ENCODE measurements at regions not wholly inside any gene's neighbourhood (a gene's known extent, or its start where the extent isn't known, plus 50 kb on each side); places are given as distances from the start of the nearest gene placed in this dataset.

- no peaks in the 10 kb centered on the region for H3K36me3 ChIP-seq
- no peak for DNase-seq
- intact Hi-C loops (cut with DNase I; ENCODE audit: low total_unique reads), result no loop called here
Measured at GRCh38 chr4:103892586-103892985, 172.8 kb upstream of the TACR3 start.

GRCh38 chr4:103887191-103887590 lies 167.4 kb upstream of the TACR3 start:
- Histone ChIP-seq H3K27me3 (no peaks in the 10 kb centered on the region), H3K4me3 (no peak overlapping the region), H3K36me3 (no peaks in the 10 kb centered on the region), H3K4me1 (no peaks in the 10 kb centered on the region), H3K27ac (no peak overlapping the region), H3K9me3 (no peaks in the 10 kb centered on the region)
- intact Hi-C loops (cut with DNase I; ENCODE audit: low total_unique reads), result no loop called here
- no peak for TF ChIP-seq CTCF (IDR thresholded peaks at IDR 0.05)
- no peak for DNase-seq

More at GRCh38 chr4:103892586-103892985, 172.8 kb upstream of the TACR3 start:
- no peak for TF ChIP-seq CTCF (IDR thresholded peaks at IDR 0.05)
- no peaks in the 10 kb centered on the region for H3K9me3 ChIP-seq
- no peak overlapping the region for H3K4me3 ChIP-seq
- no peaks in the 10 kb centered on the region for H3K4me1 ChIP-seq
- H3K27ac ChIP-seq, result no peak overlapping the region
- no peaks in the 10 kb centered on the region for H3K27me3 ChIP-seq

GRCh38 chr4:103885152-103885551 lies 165.4 kb upstream of the TACR3 start:
- H3K4me3 ChIP-seq, result no peak overlapping the region
- TF ChIP-seq CTCF (IDR thresholded peaks at IDR 0.05), result no peak
- no peaks in the 10 kb centered on the region for H3K27me3 ChIP-seq
- intact Hi-C loops (cut with DNase I; ENCODE audit: low total_unique reads), result no loop called here
- DNase-seq, result no peak
- no peaks in the 10 kb centered on the region for H3K4me1 ChIP-seq
- H3K27ac ChIP-seq, result no peak overlapping the region
- no peaks in the 10 kb centered on the region for H3K36me3 ChIP-seq
- H3K9me3 ChIP-seq, result no peaks in the 10 kb centered on the region

GRCh38 chr4:103867311-103867710 lies 147.5 kb upstream of the TACR3 start:
- Histone ChIP-seq H3K9me3 (no peaks in the 10 kb centered on the region), H3K27me3 (no peaks in the 10 kb centered on the region), H3K4me1 (no peaks in the 10 kb centered on the region), H3K4me3 (no peak overlapping the region), H3K27ac (no peak overlapping the region), H3K36me3 (no peaks in the 10 kb centered on the region)
- intact Hi-C loops (cut with DNase I; ENCODE audit: low total_unique reads), result no loop called here
- no peak for DNase-seq
- TF ChIP-seq CTCF (IDR thresholded peaks at IDR 0.05), result no peak

- no peak for TF ChIP-seq CTCF (IDR thresholded peaks at IDR 0.05)
- intact Hi-C loops (cut with DNase I; ENCODE audit: low total_unique reads), result no loop called here
Measured at GRCh38 chr4:103853627-103854026, 133.8 kb upstream of the TACR3 start.

GRCh38 chr4:103853146-103853545 lies 133.4 kb upstream of the TACR3 start:
- no peak overlapping the region for H3K4me3 ChIP-seq
- no peak for DNase-seq
- TF ChIP-seq CTCF (IDR thresholded peaks at IDR 0.05), result no peak
- intact Hi-C loops (cut with DNase I; ENCODE audit: low total_unique reads), result no loop called here
- no peaks in the 10 kb centered on the region for H3K36me3 ChIP-seq
- H3K4me1 ChIP-seq, result no peaks in the 10 kb centered on the region
- H3K27ac ChIP-seq, result no peak overlapping the region
- H3K27me3 ChIP-seq, result no peaks in the 10 kb centered on the region
- no peaks in the 10 kb centered on the region for H3K9me3 ChIP-seq

More at GRCh38 chr4:103853627-103854026, 133.8 kb upstream of the TACR3 start:
- H3K36me3 ChIP-seq, result no peaks in the 10 kb centered on the region
- no peak overlapping the region for H3K4me3 ChIP-seq
- no peak overlapping the region for H3K27ac ChIP-seq
- H3K27me3 ChIP-seq, result no peaks in the 10 kb centered on the region
- H3K9me3 ChIP-seq, result no peaks in the 10 kb centered on the region
- no peak for DNase-seq
- H3K4me1 ChIP-seq, result no peaks in the 10 kb centered on the region

Data from tibial artery (tissue), 4 donors.